IMR-90 (cell line): ENCODE measurements at regions not wholly inside any gene's neighbourhood (a gene's known extent, or its start where the extent isn't known, plus 50 kb on each side); places are given as distances from the start of the nearest gene placed in this dataset.

Source experiments
- ATAC-seq: fragments of 200-7000 bp; cut with Tn5 transposase; 2 replicates; pipeline ENCODE4 v1.9.1; 2020; ENCODE audit warnings: low read depth, mild to moderate bottlenecking, moderate library complexity
- BruUV-seq: library from RNA; stranded (reverse); fragments of 400-500 nt; replicated peaks from 2 replicates; lab custom pipeline; 2021; lab: Mats Ljungman, UMichigan
- CTCF ChIA-PET: fragments of 300-600 bp; formaldehyde crosslinking; extraction: SDS; loops from one replicate; lab custom pipeline; 2021; ENCODE audit warnings: antibody characterized with exemption; lab: Yijun Ruan, JAX
- POLR2A ChIA-PET: fragments of 300-600 bp; sonication (Branson Sonifier 250); formaldehyde crosslinking; loops from one replicate; lab custom pipeline; 2022; ENCODE audit warnings: antibody characterized with exemption; ENCODE audit not compliant: unreplicated experiment; lab: Charles Lee
- DNase-seq: peaks from one replicate; pipeline ENCODE4 v3.0.0; 2013
- H2AFZ ChIP-seq: replicated peaks from 2 replicates; pipeline ENCODE3; 2013; ENCODE audit warnings: low read length, mild to moderate bottlenecking; ENCODE audit not compliant: poor library complexity
- H2AK5ac ChIP-seq: 2 replicates; pipeline ENCODE4 v1.6.1; 2013; ENCODE audit warnings: low read depth, low read length, inconsistent platforms
- H2AK9ac ChIP-seq: replicated peaks from 2 replicates; pipeline ENCODE3; 2013; ENCODE audit warnings: mild to moderate bottlenecking, low read depth, low read length, moderate library complexity; ENCODE audit not compliant: poor library complexity
- H2BK120ac ChIP-seq: 2 replicates; pipeline ENCODE4 v1.6.1; 2013; ENCODE audit warnings: low read depth, low read length, inconsistent platforms
- H2BK15ac ChIP-seq: 3 replicates; pipeline ENCODE4 v1.6.1; 2013; ENCODE audit warnings: low read depth, low read length, inconsistent platforms
- H2BK20ac ChIP-seq: 2 replicates; pipeline ENCODE4 v1.6.1; 2013; ENCODE audit warnings: low read depth, mild to moderate bottlenecking, inconsistent platforms, low read length, moderate library complexity
- H2BK5ac ChIP-seq: 2 replicates; pipeline ENCODE4 v1.6.1; 2013; ENCODE audit warnings: mild to moderate bottlenecking, low read depth, low read length, inconsistent platforms; ENCODE audit not compliant: poor library complexity, severe bottlenecking
- H3K14ac ChIP-seq: replicated peaks from 2 replicates; pipeline ENCODE4 v1.6.1; 2013; ENCODE audit warnings: low read depth, low read length, inconsistent platforms
- H3K18ac ChIP-seq: 2 replicates; pipeline ENCODE4 v1.6.1; 2013; ENCODE audit warnings: low read depth, low read length, control low read depth
- H3K23ac ChIP-seq: 2 replicates; pipeline ENCODE4 v1.6.1; 2013; ENCODE audit warnings: low read depth, low read length, inconsistent platforms
- H3K27ac ChIP-seq: 2 replicates; pipeline ENCODE4 v1.5.1; 2013; ENCODE audit warnings: mild to moderate bottlenecking, control low read depth, low read length; ENCODE audit not compliant: insufficient read depth
- H3K27me3 ChIP-seq: 2 replicates; pipeline ENCODE4 v1.6.1; 2013; ENCODE audit warnings: low read length; ENCODE audit not compliant: control insufficient read depth, insufficient read depth
- H3K36me3 ChIP-seq: 2 replicates; pipeline ENCODE4 v1.6.1; 2013; ENCODE audit warnings: low read length, mixed read lengths; ENCODE audit not compliant: control insufficient read depth, insufficient read depth
- H3K4ac ChIP-seq: 2 replicates; pipeline ENCODE4 v1.6.1; 2013; ENCODE audit warnings: low read depth, low read length, inconsistent platforms
- H3K4me1 ChIP-seq: 2 replicates; pipeline ENCODE4 v1.6.1; 2013; ENCODE audit warnings: low read length, mixed read lengths; ENCODE audit not compliant: control insufficient read depth, insufficient read depth
- H3K4me2 ChIP-seq: 2 replicates; pipeline ENCODE4 v1.6.1; 2013; ENCODE audit warnings: low read depth, mild to moderate bottlenecking, control low read depth, low read length, moderate library complexity
- H3K4me3 ChIP-seq: 2 replicates; pipeline ENCODE4 v1.5.1; 2013; ENCODE audit warnings: low read depth, mild to moderate bottlenecking, control low read depth, low read length, moderate library complexity; ENCODE audit not compliant: insufficient read depth
- H3K56ac ChIP-seq: 2 replicates; pipeline ENCODE4 v1.6.1; 2013; ENCODE audit warnings: low read length, inconsistent platforms; ENCODE audit not compliant: insufficient read depth; ENCODE audit errors: extremely low read depth
- H3K79me1 ChIP-seq, 2 experiments: 2 replicates each; pipeline ENCODE4 v1.6.1; 2013; ENCODE audit warnings: low read length in 2 of 2, inconsistent platforms in 1 of 2, low read depth in 1 of 2
- H3K9ac ChIP-seq: 2 replicates; pipeline ENCODE4 v1.6.1; 2013; ENCODE audit warnings: low read depth, low read length, control low read depth
- H3K9me1 ChIP-seq: 2 replicates; pipeline ENCODE4 v1.6.1; 2013; ENCODE audit warnings: low read length, inconsistent platforms; ENCODE audit not compliant: insufficient read depth
- H3K9me3 ChIP-seq: 2 replicates; pipeline ENCODE4 v1.6.1; 2013; ENCODE audit warnings: low read length; ENCODE audit not compliant: control insufficient read depth, insufficient read depth
- H4K20me1 ChIP-seq: 2 replicates; pipeline ENCODE4 v1.6.1; 2013; ENCODE audit warnings: low read length, inconsistent platforms; ENCODE audit not compliant: insufficient read depth
- H4K5ac ChIP-seq: 2 replicates; pipeline ENCODE4 v1.6.1; 2013; ENCODE audit warnings: mild to moderate bottlenecking, low read depth, low read length, control low read depth
- H4K8ac ChIP-seq, 2 experiments: 2 replicates each; pipeline ENCODE4 v1.6.1; 2013; ENCODE audit warnings: low read depth in 2 of 2, low read length in 2 of 2, control low read depth in 1 of 2, inconsistent platforms in 1 of 2
- H4K91ac ChIP-seq: 2 replicates; pipeline ENCODE4 v1.6.1; 2013; ENCODE audit warnings: low read depth, low read length, inconsistent platforms; ENCODE audit not compliant: insufficient read depth
- BHLHE40 ChIP-seq: fragments of 150-350 bp; IDR thresholded peaks from 2 replicates; pipeline ENCODE4 v1.6.1; 2016; ENCODE audit warnings: mild to moderate bottlenecking, low read depth, low read length
- CEBPB ChIP-seq: IDR thresholded peaks from 2 replicates; pipeline ENCODE4 v1.6.1; 2012; ENCODE audit warnings: low read depth, low read length, improper control_type of control experiment
- CHD1 ChIP-seq: IDR thresholded peaks from 2 replicates; pipeline ENCODE4 v1.6.1; 2012; ENCODE audit warnings: low read depth, low read length, improper control_type of control experiment
- CTCF ChIP-seq: conservative IDR thresholded peaks from 2 replicates; pipeline ENCODE4 v1.5.1; 2012; ENCODE audit warnings: mild to moderate bottlenecking, low read depth, low read length, improper control_type of control experiment
- FOS ChIP-seq: fragments of 150-350 bp; IDR thresholded peaks from 2 replicates; pipeline ENCODE4 v1.6.1; 2016; ENCODE audit warnings: low read depth, low read length
- MAZ ChIP-seq: IDR thresholded peaks from 2 replicates; pipeline ENCODE4 v1.6.1; 2012; ENCODE audit warnings: low read depth, mild to moderate bottlenecking, low read length, improper control_type of control experiment, moderate library complexity, borderline replicate concordance
- NFE2L2 ChIP-seq: fragments of 150-350 bp; IDR thresholded peaks from 2 replicates; pipeline ENCODE4 v1.6.1; 2016; ENCODE audit warnings: low read depth, mild to moderate bottlenecking, low read length
- POLR2A ChIP-seq: IDR thresholded peaks from 2 replicates; pipeline ENCODE4 v1.6.1; 2012; ENCODE audit warnings: mild to moderate bottlenecking, low read depth, low read length
- RAD21 ChIP-seq: IDR thresholded peaks from 2 replicates; pipeline ENCODE4 v1.6.1; 2012; ENCODE audit warnings: low read length, improper control_type of control experiment
- RFX5 ChIP-seq: IDR thresholded peaks from 2 replicates; pipeline ENCODE4 v1.8.0; 2012; ENCODE audit warnings: low read depth, mild to moderate bottlenecking, low read length, moderate library complexity
- SMC3 ChIP-seq: fragments of 150-350 bp; IDR thresholded peaks from 2 replicates; pipeline ENCODE4 v1.6.1; 2016; ENCODE audit warnings: low read depth, mild to moderate bottlenecking, antibody characterized with exemption, low read length, moderate library complexity
- USF2 ChIP-seq: fragments of 150-350 bp; IDR thresholded peaks from 2 replicates; pipeline ENCODE4 v1.6.1; 2017; ENCODE audit warnings: mild to moderate bottlenecking, antibody characterized with exemption, low read length, low read depth
- whole genome bisulfite sequencing, 2 experiments: methylation state at CpG; one replicate each; pipeline versions ENCODE4 v1.1.5 to v1.1.7; 2013; ENCODE audit warnings: missing lambda C conversion rate in 2 of 2; ENCODE audit not compliant: insufficient read length in 1 of 2; ENCODE audit errors: extremely low coverage in 2 of 2; 5-methylcytosine and 5-hydroxymethylcytosine counted together
- dilution Hi-C: fragments of 300-500 bp; cut with HindIII; formaldehyde crosslinking; loops from one replicate; pipeline ENCODE4 v1.14.3; 2018; ENCODE audit warnings: low sequenced_read_pairs; ENCODE audit not compliant: unreplicated experiment
- in situ Hi-C: fragments of 300-500 bp; cut with MboI; formaldehyde crosslinking; loops from 3 replicates; pipeline ENCODE4 v1.14.3; 2019; ENCODE audit warnings: low sequenced_read_pairs, inconsistent platforms, mixed read lengths
- intact Hi-C: fragments of 100-400 bp; cut with micrococcal nuclease; formaldehyde crosslinking; loops from 2 replicates; pipeline ENCODE4 v1.10.0; 2022

- no peaks in the 10 kb centered on the region for H3K9me3 ChIP-seq
- H3K36me3 ChIP-seq = no peaks in the 10 kb centered on the region
- no peaks in the 10 kb centered on the region for H3K9me1 ChIP-seq
- H3K4ac ChIP-seq = no peak overlapping the region
- no peak overlapping the region for H2AK5ac ChIP-seq
- BruUV-seq = no TSS peak
- no peak overlapping the region for H3K56ac ChIP-seq
- dilution Hi-C loops = no loop called here
- CTCF ChIA-PET = no interaction called here
- in situ Hi-C loops = no loop called here
- no peak overlapping the region for H2BK15ac ChIP-seq
- no CpG with 5 or more reads among the region's 4 CpGs for WGBS, 2 experiments
- POLR2A ChIA-PET = no interaction called here
- H3K27ac ChIP-seq = no peak overlapping the region
- H3K4me3 ChIP-seq = no peak overlapping the region
- H3K4me2 ChIP-seq = no peak overlapping the region
- H3K4me1 ChIP-seq = no peaks in the 10 kb centered on the region
- no peak overlapping the region for H2AK9ac ChIP-seq
- no peak overlapping the region for H4K5ac ChIP-seq
- no peaks in the 10 kb centered on the region for H3K79me1 ChIP-seq
- intact Hi-C loops = loop anchor here (5.0 kb wide), 1 partner anchor 399 kb away; no protein-coding TSS in a partner anchor
- no peak overlapping the region for H4K91ac ChIP-seq
- no peaks in the 10 kb centered on the region for H4K20me1 ChIP-seq
- no peak overlapping the region for H2AFZ ChIP-seq
- no peak overlapping the region for H2BK120ac ChIP-seq
- no peak overlapping the region for H2BK5ac ChIP-seq
- ATAC-seq (no peak), DNase-seq (no peak)
- H3K18ac ChIP-seq = no peak overlapping the region
- no peak overlapping the region for H3K23ac ChIP-seq
- no peaks in the 10 kb centered on the region for H3K27me3 ChIP-seq
- H4K8ac ChIP-seq = no peak overlapping the region
- no peak overlapping the region for H3K9ac ChIP-seq
- H3K14ac ChIP-seq = no peak overlapping the region
- no peak for TF ChIP-seq MAZ
- TF ChIP-seq RAD21 = no peak
- no peak for TF ChIP-seq CTCF
- no peak for TF ChIP-seq CHD1
- no peak for TF ChIP-seq BHLHE40
- no peak for TF ChIP-seq NFE2L2
- no peak for TF ChIP-seq FOS
- no peak for TF ChIP-seq SMC3
- no peak for TF ChIP-seq USF2
- TF ChIP-seq RFX5 = no peak
- TF ChIP-seq CEBPB = no peak
- TF ChIP-seq POLR2A = no peak
- H2BK20ac ChIP-seq = no peak overlapping the region
These were observed 565.5 kb upstream of the ANO3 start for GRCh38 chr11:25766332-25767015.
